Stomach (tissue), 4 donors: ENCODE measurements at regions not wholly inside any gene's neighbourhood (a gene's known extent, or its start where the extent isn't known, plus 50 kb on each side); places are given as distances from the start of the nearest gene placed in this dataset.

Experiments used
- POLR2A ChIP-seq, 4 donors: fragments of 450-650 bp; IDR thresholded peaks; one replicate each; pipeline ENCODE4 v1.6.1; 2016; ENCODE audit warnings: antibody characterized with exemption in 4 of 4, control low read depth in 2 of 4, mild to moderate bottlenecking in 1 of 4, moderate library complexity in 1 of 4
- TF ChIP-seq, protein P1 (sequence below), 7 experiments: fragments of 450-650 bp in 4 of 7; fragments of 200-600 bp in 3 of 7; sonication (generic) in 3 of 7; IDR thresholded peaks; one replicate each; pipeline ENCODE4 v1.5.1; 2016 to 2019; ENCODE audit warnings: antibody characterized with exemption in 7 of 7, control low read depth in 2 of 7, mild to moderate bottlenecking in 1 of 7

DNA sequence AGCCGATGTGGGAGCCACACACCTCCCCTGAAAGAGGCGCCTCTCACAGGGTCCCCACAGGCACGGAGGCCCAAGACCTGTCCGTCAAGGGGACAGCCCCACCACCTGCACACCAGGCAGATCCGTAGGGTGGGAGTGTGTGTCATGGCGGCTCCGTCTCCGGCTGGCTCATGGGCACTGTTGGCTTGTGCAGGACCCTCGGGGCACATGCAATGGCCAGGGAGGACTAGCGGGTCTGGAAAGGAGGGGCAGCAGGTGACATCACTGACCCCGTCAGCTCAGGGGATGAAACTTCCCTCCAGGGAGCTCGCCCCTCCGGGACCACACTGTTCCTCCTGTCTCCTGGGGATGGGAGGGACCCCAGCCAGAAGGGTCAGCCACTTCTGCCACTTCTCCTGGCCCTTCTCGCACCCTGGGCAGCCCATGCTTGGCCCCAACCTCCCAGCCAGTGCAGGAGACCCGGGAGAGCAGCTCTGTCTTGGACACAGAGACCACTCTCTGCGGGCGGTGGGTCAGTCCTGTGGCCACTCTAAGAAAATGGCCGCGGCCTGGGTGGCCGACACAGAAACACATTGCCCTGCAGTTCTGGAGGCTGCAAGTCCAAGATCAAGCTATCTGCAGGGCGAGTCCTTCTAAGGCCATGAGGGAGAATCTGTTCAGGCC lies 75.1 kb upstream of the TWIST2 start:
- no peak for TF ChIP-seq POLR2A (IDR thresholded peaks at IDR 0.05)
- TF ChIP-seq, protein P1, sequence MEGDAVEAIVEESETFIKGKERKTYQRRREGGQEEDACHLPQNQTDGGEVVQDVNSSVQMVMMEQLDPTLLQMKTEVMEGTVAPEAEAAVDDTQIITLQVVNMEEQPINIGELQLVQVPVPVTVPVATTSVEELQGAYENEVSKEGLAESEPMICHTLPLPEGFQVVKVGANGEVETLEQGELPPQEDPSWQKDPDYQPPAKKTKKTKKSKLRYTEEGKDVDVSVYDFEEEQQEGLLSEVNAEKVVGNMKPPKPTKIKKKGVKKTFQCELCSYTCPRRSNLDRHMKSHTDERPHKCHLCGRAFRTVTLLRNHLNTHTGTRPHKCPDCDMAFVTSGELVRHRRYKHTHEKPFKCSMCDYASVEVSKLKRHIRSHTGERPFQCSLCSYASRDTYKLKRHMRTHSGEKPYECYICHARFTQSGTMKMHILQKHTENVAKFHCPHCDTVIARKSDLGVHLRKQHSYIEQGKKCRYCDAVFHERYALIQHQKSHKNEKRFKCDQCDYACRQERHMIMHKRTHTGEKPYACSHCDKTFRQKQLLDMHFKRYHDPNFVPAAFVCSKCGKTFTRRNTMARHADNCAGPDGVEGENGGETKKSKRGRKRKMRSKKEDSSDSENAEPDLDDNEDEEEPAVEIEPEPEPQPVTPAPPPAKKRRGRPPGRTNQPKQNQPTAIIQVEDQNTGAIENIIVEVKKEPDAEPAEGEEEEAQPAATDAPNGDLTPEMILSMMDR (IDR thresholded peaks at IDR 0.05) = no peak
